22Rv1 (cell line): ENCODE measurements at regions not wholly inside any gene's neighbourhood (a gene's known extent, or its start where the extent isn't known, plus 50 kb on each side); places are given as distances from the start of the nearest gene placed in this dataset.

Experiments used
- ZFX ChIP-seq: fragments of 450-650 bp; IDR thresholded peaks from 2 replicates; pipeline ENCODE4 v1.6.1; 2017; ENCODE audit warnings: antibody characterized with exemption, borderline replicate concordance
- TF ChIP-seq, protein P1 (sequence below): fragments of 450-650 bp; IDR thresholded peaks from 2 replicates; pipeline ENCODE4 v1.5.1; 2017; ENCODE audit warnings: mild to moderate bottlenecking

- TF ChIP-seq, protein P1, sequence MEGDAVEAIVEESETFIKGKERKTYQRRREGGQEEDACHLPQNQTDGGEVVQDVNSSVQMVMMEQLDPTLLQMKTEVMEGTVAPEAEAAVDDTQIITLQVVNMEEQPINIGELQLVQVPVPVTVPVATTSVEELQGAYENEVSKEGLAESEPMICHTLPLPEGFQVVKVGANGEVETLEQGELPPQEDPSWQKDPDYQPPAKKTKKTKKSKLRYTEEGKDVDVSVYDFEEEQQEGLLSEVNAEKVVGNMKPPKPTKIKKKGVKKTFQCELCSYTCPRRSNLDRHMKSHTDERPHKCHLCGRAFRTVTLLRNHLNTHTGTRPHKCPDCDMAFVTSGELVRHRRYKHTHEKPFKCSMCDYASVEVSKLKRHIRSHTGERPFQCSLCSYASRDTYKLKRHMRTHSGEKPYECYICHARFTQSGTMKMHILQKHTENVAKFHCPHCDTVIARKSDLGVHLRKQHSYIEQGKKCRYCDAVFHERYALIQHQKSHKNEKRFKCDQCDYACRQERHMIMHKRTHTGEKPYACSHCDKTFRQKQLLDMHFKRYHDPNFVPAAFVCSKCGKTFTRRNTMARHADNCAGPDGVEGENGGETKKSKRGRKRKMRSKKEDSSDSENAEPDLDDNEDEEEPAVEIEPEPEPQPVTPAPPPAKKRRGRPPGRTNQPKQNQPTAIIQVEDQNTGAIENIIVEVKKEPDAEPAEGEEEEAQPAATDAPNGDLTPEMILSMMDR, result no peak
- TF ChIP-seq ZFX, result no peak
These were observed 159.9 kb upstream of the TOP1 start for GRCh38 chr20:40868551-40869217.
